ENCODE measurements at regions not wholly inside any gene's neighbourhood (a gene's known extent, or its start where the extent isn't known, plus 50 kb on each side); places are given as distances from the start of the nearest gene placed in this dataset.

DNA sequence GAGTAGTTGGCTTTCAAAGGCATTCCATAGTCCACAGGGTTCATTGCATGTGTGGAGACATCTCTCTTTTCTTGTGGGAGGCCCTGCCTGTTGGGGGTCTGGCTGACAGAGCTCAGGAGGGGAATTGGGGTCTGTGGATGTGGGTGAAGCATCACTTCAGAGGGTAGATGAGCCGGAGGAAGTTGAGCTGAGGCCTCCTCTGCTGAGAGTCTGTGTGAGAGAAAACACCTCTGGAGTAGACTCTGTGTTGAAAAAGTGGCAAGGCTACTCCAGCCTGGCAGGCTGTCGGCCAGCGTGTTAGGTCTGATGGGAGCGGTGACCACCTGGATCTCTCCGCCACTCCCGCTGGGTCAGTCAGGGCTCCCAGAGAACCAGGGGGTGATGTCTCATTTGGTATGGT lies 358.0 kb upstream of the MGMT start:
- DNase-seq (ENCODE audit: insufficient read length, low spot score): no peak
- TF ChIP-seq SPI1 (IDR thresholded peaks at IDR 0.05; ENCODE audit: low read depth, low read length) (no peak), POU2F2 (IDR thresholded peaks at IDR 0.05; ENCODE audit: low read depth, low read length) (no peak), POLR2AphosphoS5 (IDR thresholded peaks at IDR 0.05; ENCODE audit: low read depth, low read length) (no peak), PAX5 (IDR thresholded peaks at IDR 0.05; ENCODE audit: insufficient read depth, low read length, severe bottlenecking) (no peak), TAF1 (IDR thresholded peaks at IDR 0.05; ENCODE audit: low read depth, low read length) (no peak), POLR2A (IDR thresholded peaks at IDR 0.05; ENCODE audit: low read depth, low read length) (no peak)
- FAIRE-seq: no peak

- DNase-seq (ENCODE audit: insufficient read length, low spot score) (no peak), FAIRE-seq (no peak)
- TF ChIP-seq PAX5 (IDR thresholded peaks at IDR 0.05; ENCODE audit: insufficient read depth, low read length, severe bottlenecking): no peak
- no peak for TF ChIP-seq TAF1 (IDR thresholded peaks at IDR 0.05; ENCODE audit: low read depth, low read length)
- no peak for TF ChIP-seq POU2F2 (IDR thresholded peaks at IDR 0.05; ENCODE audit: low read depth, low read length)
- no peak for TF ChIP-seq POLR2AphosphoS5 (IDR thresholded peaks at IDR 0.05; ENCODE audit: low read depth, low read length)
- no peak for TF ChIP-seq SPI1 (IDR thresholded peaks at IDR 0.05; ENCODE audit: low read depth, low read length)
- TF ChIP-seq POLR2A (IDR thresholded peaks at IDR 0.05; ENCODE audit: low read depth, low read length): no peak
These were observed 356.3 kb upstream of the MGMT start for GRCh38 chr10:129110780-129111179.

GRCh38 chr10:129111922-129112321 lies 355.1 kb upstream of the MGMT start:
- FAIRE-seq (no peak), DNase-seq (ENCODE audit: insufficient read length, low spot score) (no peak)
- TF ChIP-seq SPI1 (IDR thresholded peaks at IDR 0.05; ENCODE audit: low read depth, low read length): no peak
- no peak for TF ChIP-seq TAF1 (IDR thresholded peaks at IDR 0.05; ENCODE audit: low read depth, low read length)
- no peak for TF ChIP-seq POU2F2 (IDR thresholded peaks at IDR 0.05; ENCODE audit: low read depth, low read length)
- no peak for TF ChIP-seq POLR2AphosphoS5 (IDR thresholded peaks at IDR 0.05; ENCODE audit: low read depth, low read length)
- no peak for TF ChIP-seq POLR2A (IDR thresholded peaks at IDR 0.05; ENCODE audit: low read depth, low read length)
- TF ChIP-seq PAX5 (IDR thresholded peaks at IDR 0.05; ENCODE audit: insufficient read depth, low read length, severe bottlenecking): no peak

DNA sequence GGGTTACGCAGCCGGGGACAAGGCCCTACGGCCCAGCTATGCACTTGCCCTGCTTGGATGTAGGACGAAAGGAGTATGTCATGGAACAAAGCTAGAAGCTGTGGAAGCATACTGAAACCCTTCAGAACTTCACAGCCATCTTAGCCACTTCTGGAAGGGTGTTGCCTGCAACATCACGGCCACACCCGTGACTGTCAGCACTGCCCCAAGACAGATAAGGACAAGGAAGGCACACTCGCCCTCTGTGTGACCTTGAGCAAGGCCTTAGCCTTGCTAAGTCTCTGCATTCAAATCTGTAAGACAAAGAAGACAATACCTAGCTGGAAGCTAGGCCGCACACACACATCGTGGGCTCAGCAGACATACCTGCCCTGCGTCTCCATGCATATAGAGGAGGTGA lies 352.5 kb upstream of the MGMT start:
- FAIRE-seq (no peak), DNase-seq (ENCODE audit: insufficient read length, low spot score) (no peak)
- no peak for TF ChIP-seq POLR2AphosphoS5 (IDR thresholded peaks at IDR 0.05; ENCODE audit: low read depth, low read length)
- no peak for TF ChIP-seq TAF1 (IDR thresholded peaks at IDR 0.05; ENCODE audit: low read depth, low read length)
- no peak for TF ChIP-seq POU2F2 (IDR thresholded peaks at IDR 0.05; ENCODE audit: low read depth, low read length)
- TF ChIP-seq SPI1 (IDR thresholded peaks at IDR 0.05; ENCODE audit: low read depth, low read length): no peak
- TF ChIP-seq POLR2A (IDR thresholded peaks at IDR 0.05; ENCODE audit: low read depth, low read length): no peak
- no peak for TF ChIP-seq PAX5 (IDR thresholded peaks at IDR 0.05; ENCODE audit: insufficient read depth, low read length, severe bottlenecking)

DNA sequence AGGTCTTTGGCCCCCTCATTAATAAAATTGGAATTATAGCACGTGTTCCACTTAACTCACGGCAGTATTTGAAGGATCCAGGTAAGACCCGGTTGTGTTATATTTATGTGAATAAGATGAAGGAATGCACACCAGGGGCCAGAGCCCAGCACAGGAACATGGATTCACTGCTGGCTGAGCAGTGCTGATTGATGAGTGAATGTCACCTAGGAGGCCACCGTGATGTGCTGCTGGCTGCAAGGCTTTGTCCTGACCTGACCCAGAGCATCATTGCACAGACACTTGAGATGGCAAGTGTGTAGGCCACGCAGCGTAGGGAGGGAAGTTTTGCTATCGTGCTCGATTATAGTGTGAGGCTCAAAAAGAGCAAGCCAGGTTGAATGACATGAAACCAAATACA lies 350.7 kb upstream of the MGMT start:
- FAIRE-seq (no peak), DNase-seq (ENCODE audit: insufficient read length, low spot score) (no peak)
- TF ChIP-seq POLR2A (IDR thresholded peaks at IDR 0.05; ENCODE audit: low read depth, low read length): no peak
- TF ChIP-seq PAX5 (IDR thresholded peaks at IDR 0.05; ENCODE audit: insufficient read depth, low read length, severe bottlenecking): no peak
- TF ChIP-seq POU2F2 (IDR thresholded peaks at IDR 0.05; ENCODE audit: low read depth, low read length): no peak
- no peak for TF ChIP-seq POLR2AphosphoS5 (IDR thresholded peaks at IDR 0.05; ENCODE audit: low read depth, low read length)
- TF ChIP-seq SPI1 (IDR thresholded peaks at IDR 0.05; ENCODE audit: low read depth, low read length): no peak
- no peak for TF ChIP-seq TAF1 (IDR thresholded peaks at IDR 0.05; ENCODE audit: low read depth, low read length)

DNA sequence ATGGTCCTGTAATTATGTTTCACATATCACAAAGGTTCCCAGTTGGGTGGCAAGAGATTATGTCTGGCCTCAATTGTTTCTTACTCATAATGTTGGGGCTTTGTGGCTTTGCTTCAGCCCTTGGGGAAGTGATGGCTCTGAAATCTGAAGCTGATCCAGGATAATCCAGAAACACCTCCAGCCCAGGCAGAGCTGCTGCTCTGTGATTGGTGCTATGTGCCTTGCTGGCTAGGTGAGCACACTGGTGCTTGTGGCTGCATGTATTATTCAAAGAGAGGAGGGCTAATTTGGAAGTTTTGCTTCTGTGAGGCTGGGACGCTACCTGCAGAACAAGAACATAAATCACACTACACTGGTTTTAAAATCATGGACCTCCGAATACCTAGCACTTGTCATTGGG lies 346.6 kb upstream of the MGMT start:
- FAIRE-seq: no peak
- TF ChIP-seq POLR2AphosphoS5 (IDR thresholded peaks at IDR 0.05; ENCODE audit: low read depth, low read length) (no peak), TAF1 (IDR thresholded peaks at IDR 0.05; ENCODE audit: low read depth, low read length) (no peak), PAX5 (IDR thresholded peaks at IDR 0.05; ENCODE audit: insufficient read depth, low read length, severe bottlenecking) (no peak), SPI1 (IDR thresholded peaks at IDR 0.05; ENCODE audit: low read depth, low read length) (no peak), POLR2A (IDR thresholded peaks at IDR 0.05; ENCODE audit: low read depth, low read length) (no peak), POU2F2 (IDR thresholded peaks at IDR 0.05; ENCODE audit: low read depth, low read length) (no peak)
- no peak for DNase-seq (ENCODE audit: insufficient read length, low spot score)

DNA sequence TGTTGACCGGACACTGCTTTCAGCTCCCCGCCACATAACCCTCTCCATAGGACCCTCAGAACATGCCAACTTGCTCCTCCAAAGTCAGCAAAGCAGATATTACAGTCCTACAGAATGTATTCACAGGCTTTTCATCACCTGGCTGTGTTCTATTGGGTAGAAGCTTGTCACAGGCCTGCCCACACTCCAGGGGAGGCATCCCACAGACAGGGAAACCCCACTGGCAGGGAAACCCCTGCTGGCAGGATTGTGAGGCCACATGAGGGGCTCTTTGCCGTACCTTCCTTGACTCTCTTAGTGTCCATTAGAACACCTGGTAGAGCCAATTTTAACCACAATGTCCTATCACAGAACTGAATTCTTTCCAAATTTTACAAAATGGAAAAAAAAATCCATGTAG lies 344.2 kb upstream of the MGMT start:
- DNase-seq (ENCODE audit: insufficient read length, low spot score) (no peak), FAIRE-seq (no peak)
- TF ChIP-seq POU2F2 (IDR thresholded peaks at IDR 0.05; ENCODE audit: low read depth, low read length) (no peak), PAX5 (IDR thresholded peaks at IDR 0.05; ENCODE audit: insufficient read depth, low read length, severe bottlenecking) (no peak), POLR2AphosphoS5 (IDR thresholded peaks at IDR 0.05; ENCODE audit: low read depth, low read length) (no peak), TAF1 (IDR thresholded peaks at IDR 0.05; ENCODE audit: low read depth, low read length) (no peak), POLR2A (IDR thresholded peaks at IDR 0.05; ENCODE audit: low read depth, low read length) (no peak), SPI1 (IDR thresholded peaks at IDR 0.05; ENCODE audit: low read depth, low read length) (no peak)

GRCh38 chr10:129123428-129123827 lies 343.6 kb upstream of the MGMT start:
- no peak for TF ChIP-seq TAF1 (IDR thresholded peaks at IDR 0.05; ENCODE audit: low read depth, low read length)
- no peak for TF ChIP-seq SPI1 (IDR thresholded peaks at IDR 0.05; ENCODE audit: low read depth, low read length)
- no peak for TF ChIP-seq POU2F2 (IDR thresholded peaks at IDR 0.05; ENCODE audit: low read depth, low read length)
- DNase-seq (ENCODE audit: insufficient read length, low spot score): no peak
- no peak for FAIRE-seq

GRCh38 chr10:129126982-129127381 lies 340.1 kb upstream of the MGMT start:
- DNase-seq (ENCODE audit: insufficient read length, low spot score): no peak
- no peak for FAIRE-seq
- TF ChIP-seq PAX5 (IDR thresholded peaks at IDR 0.05; ENCODE audit: insufficient read depth, low read length, severe bottlenecking) (no peak), SPI1 (IDR thresholded peaks at IDR 0.05; ENCODE audit: low read depth, low read length) (no peak), POLR2A (IDR thresholded peaks at IDR 0.05; ENCODE audit: low read depth, low read length) (no peak), TAF1 (IDR thresholded peaks at IDR 0.05; ENCODE audit: low read depth, low read length) (no peak), POLR2AphosphoS5 (IDR thresholded peaks at IDR 0.05; ENCODE audit: low read depth, low read length) (no peak), POU2F2 (IDR thresholded peaks at IDR 0.05; ENCODE audit: low read depth, low read length) (no peak)

DNA sequence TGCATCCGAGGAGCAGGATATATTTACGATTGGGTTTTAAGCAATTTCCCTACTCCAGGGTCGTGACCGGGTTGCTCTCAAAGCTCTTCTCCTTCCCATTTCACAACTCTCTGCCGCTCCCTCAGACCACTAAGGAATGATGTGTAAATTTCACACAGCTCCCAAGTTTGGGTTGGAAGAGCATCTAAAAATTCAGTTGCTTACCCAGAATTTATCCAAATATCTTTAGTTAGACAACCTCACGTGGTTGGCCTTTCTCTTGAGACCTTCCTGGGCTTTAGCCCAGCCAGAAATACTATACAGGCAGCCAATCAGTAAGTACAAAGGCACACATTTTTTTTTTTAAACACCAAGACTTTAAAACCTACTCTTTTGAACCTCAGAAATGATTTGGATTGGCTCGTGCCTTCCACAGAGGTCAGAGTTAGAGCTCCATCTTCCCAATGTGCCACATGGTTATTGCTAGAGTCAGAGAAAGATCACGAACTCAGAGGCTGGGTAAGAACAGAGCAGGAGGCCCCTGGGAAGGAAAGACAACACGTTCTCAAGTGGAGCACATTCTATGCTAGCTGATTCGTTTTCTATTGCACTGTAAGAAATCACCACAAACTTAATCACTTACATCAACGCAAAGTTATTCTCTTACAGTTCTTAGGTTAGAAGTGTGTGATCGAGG lies 335.4 kb upstream of the MGMT start:
- DNase-seq (ENCODE audit: insufficient read length, low spot score): no peak
- TF ChIP-seq PAX5 (IDR thresholded peaks at IDR 0.05; ENCODE audit: insufficient read depth, low read length, severe bottlenecking) (no peak), SPI1 (IDR thresholded peaks at IDR 0.05; ENCODE audit: low read depth, low read length) (no peak), POLR2A (IDR thresholded peaks at IDR 0.05; ENCODE audit: low read depth, low read length) (no peak), POU2F2 (IDR thresholded peaks at IDR 0.05; ENCODE audit: low read depth, low read length) (no peak), TAF1 (IDR thresholded peaks at IDR 0.05; ENCODE audit: low read depth, low read length) (no peak), POLR2AphosphoS5 (IDR thresholded peaks at IDR 0.05; ENCODE audit: low read depth, low read length) (no peak)
- no peak for FAIRE-seq

Data from GM12891 (cell line).